B cell (primary cell): ENCODE measurements at regions not wholly inside any gene's neighbourhood (a gene's known extent, or its start where the extent isn't known, plus 50 kb on each side); places are given as distances from the start of the nearest gene placed in this dataset.

ENCODE experiments used
- CTCF ChIP-seq: fragments of 200-600 bp; IDR thresholded peaks from one replicate; pipeline ENCODE4 v1.8.0; 2022; ENCODE audit warnings: antibody characterized with exemption, mild to moderate bottlenecking
- EZH2 ChIP-seq: IDR thresholded peaks from 2 replicates; pipeline ENCODE4 v1.6.1; 2012; ENCODE audit warnings: borderline replicate concordance, low read depth, mild to moderate bottlenecking, moderate library complexity, low read length; ENCODE audit not compliant: insufficient read depth, poor library complexity, severe bottlenecking

GRCh38 chr3:25043749-25044148 lies 384.3 kb upstream of the RARB start:
- TF ChIP-seq CTCF, result no peak
- TF ChIP-seq EZH2, result no peak
